Left lung (tissue), 4 donors: ENCODE measurements at regions not wholly inside any gene's neighbourhood (a gene's known extent, or its start where the extent isn't known, plus 50 kb on each side); places are given as distances from the start of the nearest gene placed in this dataset.

Experiments
- ATAC-seq: fragments of 200-7000 bp; cut with Tn5 transposase; one replicate; pipeline ENCODE4 v1.9.1; 2020; ENCODE audit warnings: moderate library complexity
- DNase-seq, 4 donors: peaks; one replicate each; pipeline ENCODE4 v3.0.0-alpha.2; 2013 to 2020
- H3K27ac ChIP-seq, 2 donors: fragments of 200-600 bp; sonication (generic) in 1 of 2; one replicate each; pipeline versions ENCODE4 v1.5.0 to v1.8.0; 2020 to 2021
- H3K27me3 ChIP-seq, 2 donors: fragments of 200-600 bp; sonication (generic) in 1 of 2; one replicate each; pipeline versions ENCODE4 v1.5.0 to v1.8.0; 2020 to 2021
- H3K36me3 ChIP-seq, 2 donors: fragments of 200-600 bp; sonication (generic) in 1 of 2; one replicate each; pipeline versions ENCODE4 v1.5.0 to v1.8.0; 2020 to 2021
- H3K4me1 ChIP-seq, 2 donors: fragments of 200-600 bp; one replicate each; pipeline ENCODE4 v1.8.0; 2021
- H3K4me3 ChIP-seq, 2 donors: fragments of 200-600 bp; sonication (generic) in 1 of 2; one replicate each; pipeline versions ENCODE4 v1.5.0 to v1.8.0; 2020 to 2021; ENCODE audit warnings: mild to moderate bottlenecking in 1 of 2
- H3K9me3 ChIP-seq, 2 donors: fragments of 200-600 bp; sonication (generic) in 1 of 2; one replicate each; pipeline versions ENCODE4 v1.5.0 to v1.8.0; 2020 to 2021
- CTCF ChIP-seq, 2 donors: fragments of 200-600 bp; sonication (generic) in 1 of 2; IDR thresholded peaks; one replicate each; pipeline versions ENCODE4 v1.5.0 to v1.8.0; 2021; ENCODE audit warnings: antibody characterized with exemption in 2 of 2
- intact Hi-C, 2 donors: fragments of 100-400 bp; cut with DNase I; formaldehyde crosslinking; loops; one replicate each; pipeline versions ENCODE4 v1.11.2 to v1.14.2; 2022
- donor health status: DM: no; HTN: yes; CAD: no.
- donor health status: DM: no; HTN: no; CAD: no.

GRCh38 chr16:73569266-73569980, 521.5 kb upstream of the ZFHX3 start:
- ATAC-seq = no peak
- H3K36me3 ChIP-seq = no peaks in the 10 kb centered on the region
- no peaks in the 10 kb centered on the region for H3K4me1 ChIP-seq
- intact Hi-C loops = no loop called here
- no peak overlapping the region for H3K4me3 ChIP-seq
- H3K27me3 ChIP-seq = peaks cover 0 to 23% of the 10 kb centered on the region in 2 donors
- TF ChIP-seq CTCF (IDR thresholded peaks at IDR 0.05) = no peak
- no peak for DNase-seq
- no peaks in the 10 kb centered on the region for H3K9me3 ChIP-seq
- no peak overlapping the region for H3K27ac ChIP-seq

- DNase-seq = no peak
- TF ChIP-seq CTCF (IDR thresholded peaks at IDR 0.05) = no peak
- Histone ChIP-seq H3K4me1 (no peaks in the 10 kb centered on the region), H3K27ac (no peak overlapping the region), H3K9me3 (no peaks in the 10 kb centered on the region), H3K36me3 (no peaks in the 10 kb centered on the region), H3K4me3 (no peak overlapping the region), H3K27me3 (peaks cover 0 to 18% of the 10 kb centered on the region in 2 donors)
- ATAC-seq = no peak
- intact Hi-C loops = no loop called here
These were observed 520.8 kb upstream of the ZFHX3 start for GRCh38 chr16:73568769-73569168.

GRCh38 chr16:73565925-73566324, 518.0 kb upstream of the ZFHX3 start:
- intact Hi-C loops = no loop called here

GRCh38 chr16:73565263-73565662, 517.3 kb upstream of the ZFHX3 start:
- ATAC-seq = no peak
- Histone ChIP-seq H3K27ac (no peak overlapping the region), H3K27me3 (peaks cover 0 to 18% of the 10 kb centered on the region in 2 donors), H3K4me1 (no peaks in the 10 kb centered on the region), H3K4me3 (no peak overlapping the region), H3K9me3 (no peaks in the 10 kb centered on the region), H3K36me3 (no peaks in the 10 kb centered on the region)
- DNase-seq = no peak
- intact Hi-C loops = no loop called here
- TF ChIP-seq CTCF (IDR thresholded peaks at IDR 0.05) = no peak

More at GRCh38 chr16:73565925-73566324, 518.0 kb upstream of the ZFHX3 start:
- no peak overlapping the region for H3K4me3 ChIP-seq
- H3K36me3 ChIP-seq = no peaks in the 10 kb centered on the region
- H3K9me3 ChIP-seq = no peaks in the 10 kb centered on the region
- ATAC-seq (no peak), DNase-seq (no peak)
- H3K27me3 ChIP-seq = peaks cover 0 to 18% of the 10 kb centered on the region in 2 donors
- TF ChIP-seq CTCF (IDR thresholded peaks at IDR 0.05) = no peak
- H3K27ac ChIP-seq = no peak overlapping the region
- no peaks in the 10 kb centered on the region for H3K4me1 ChIP-seq

- Histone ChIP-seq H3K4me1 (no peaks in the 10 kb centered on the region), H3K27ac (no peak overlapping the region), H3K36me3 (no peaks in the 10 kb centered on the region), H3K9me3 (no peaks in the 10 kb centered on the region), H3K4me3 (no peak overlapping the region), H3K27me3 (peaks cover 0 to 13% of the 10 kb centered on the region in 2 donors)
- intact Hi-C loops = no loop called here
- TF ChIP-seq CTCF (IDR thresholded peaks at IDR 0.05) = no peak
- no peak for DNase-seq
- ATAC-seq = no peak
These were observed 515.8 kb upstream of the ZFHX3 start for GRCh38 chr16:73563709-73564108.
